DOHH2 (cell line): ENCODE measurements at regions not wholly inside any gene's neighbourhood (a gene's known extent, or its start where the extent isn't known, plus 50 kb on each side); places are given as distances from the start of the nearest gene placed in this dataset.

Experiments
- CTCF ChIP-seq: fragments of 200-600 bp; sonication (generic); IDR thresholded peaks from one replicate; pipeline ENCODE4 v1.5.1; 2014; ENCODE audit warnings: antibody characterized with exemption, mild to moderate bottlenecking, low read depth, low read length; ENCODE audit not compliant: poor library complexity, severe bottlenecking
- EZH2phosphoT487 ChIP-seq: fragments of 200-600 bp; sonication (generic); IDR thresholded peaks from 2 replicates; pipeline ENCODE4 v1.6.1; 2017; ENCODE audit warnings: borderline replicate concordance, mild to moderate bottlenecking, antibody characterized with exemption, low read length, moderate library complexity, mixed read lengths

- TF ChIP-seq CTCF (no peak), EZH2phosphoT487 (no peak)
Measured at GRCh38 chr2:77839102-77839501, 316.9 kb upstream of the LRRTM4 start.
